ENCODE measurements at regions not wholly inside any gene's neighbourhood (a gene's known extent, or its start where the extent isn't known, plus 50 kb on each side); places are given as distances from the start of the nearest gene placed in this dataset.

DNA sequence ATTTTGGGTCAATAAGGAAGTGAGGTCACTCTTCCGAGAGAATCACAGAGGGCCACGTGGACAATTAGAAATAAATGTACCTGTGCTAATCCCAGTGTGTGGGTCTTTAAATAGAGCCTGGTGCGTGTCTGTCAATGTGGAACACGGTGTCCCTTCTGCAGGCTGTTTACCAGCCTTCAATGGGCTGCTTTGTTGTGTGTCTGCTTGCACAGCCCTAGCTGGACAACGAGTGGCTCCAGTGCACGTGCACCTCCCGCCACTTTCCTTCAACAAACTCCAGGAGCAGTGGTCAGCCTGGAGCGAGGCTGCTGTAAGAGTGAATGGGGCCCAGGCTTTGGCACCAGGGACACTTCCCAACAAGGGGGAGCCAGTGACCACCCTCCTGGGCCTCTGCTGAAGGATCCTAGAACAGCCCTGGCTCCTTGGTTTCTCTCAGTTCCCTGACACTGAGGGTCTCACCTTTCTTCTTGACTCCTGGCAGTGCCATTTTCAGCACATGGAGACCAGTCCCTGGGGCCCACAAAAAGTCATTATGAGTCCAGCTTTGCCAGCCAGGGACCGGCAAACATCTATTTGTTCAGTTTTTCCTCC is 76.1 kb downstream of the ISG20 start:
- DNase-seq (ENCODE audit: low spot score) (no peak), ATAC-seq (no peak; the same call in 2 of the 3 replicates)
- H3K4me1 Mint-ChIP-seq: peaks cover 9% of the 10 kb centered on the region
- H3K27ac Mint-ChIP-seq: no peak overlapping the region
- no peak overlapping the region for H3K4me3 Mint-ChIP-seq
- peaks cover 2% of the 10 kb centered on the region for H3K27me3 Mint-ChIP-seq (ENCODE audit: insufficient read depth, low read depth, poor library complexity)
- Histone ChIP-seq H4K20me1 (replicated peaks; ENCODE audit: insufficient read depth) (0 out of 2 replicates have a peak, but pooled peaks cover 3% of the 10 kb centered on the region), H3K27me3 (ENCODE audit: insufficient read depth) (no peaks in the 10 kb centered on the region), H3K79me2 (replicated peaks; ENCODE audit: insufficient read depth) (no peaks in the 10 kb centered on the region), H3K27ac (ENCODE audit: low read depth) (no peak overlapping the region), H3F3A (replicated peaks; ENCODE audit: low read depth) (no peaks in the 10 kb centered on the region), H3K4me3 (no peak overlapping the region), H2AFZ (peak overlapping the region; percentile 2; the same call in 1 of the 2 replicates), H3K36me3 (ENCODE audit: insufficient read depth) (no peaks in the 10 kb centered on the region), H3K9me2 (ENCODE audit: insufficient read depth) (no peaks in the 10 kb centered on the region; the same call in 1 of the 2 replicates), H3K4me2 (no peak overlapping the region), H3K4me1 (ENCODE audit: insufficient read depth) (no peaks in the 10 kb centered on the region)
- no peaks in the 10 kb centered on the region for H3K9me3 Mint-ChIP-seq
- TF ChIP-seq, protein P1, sequence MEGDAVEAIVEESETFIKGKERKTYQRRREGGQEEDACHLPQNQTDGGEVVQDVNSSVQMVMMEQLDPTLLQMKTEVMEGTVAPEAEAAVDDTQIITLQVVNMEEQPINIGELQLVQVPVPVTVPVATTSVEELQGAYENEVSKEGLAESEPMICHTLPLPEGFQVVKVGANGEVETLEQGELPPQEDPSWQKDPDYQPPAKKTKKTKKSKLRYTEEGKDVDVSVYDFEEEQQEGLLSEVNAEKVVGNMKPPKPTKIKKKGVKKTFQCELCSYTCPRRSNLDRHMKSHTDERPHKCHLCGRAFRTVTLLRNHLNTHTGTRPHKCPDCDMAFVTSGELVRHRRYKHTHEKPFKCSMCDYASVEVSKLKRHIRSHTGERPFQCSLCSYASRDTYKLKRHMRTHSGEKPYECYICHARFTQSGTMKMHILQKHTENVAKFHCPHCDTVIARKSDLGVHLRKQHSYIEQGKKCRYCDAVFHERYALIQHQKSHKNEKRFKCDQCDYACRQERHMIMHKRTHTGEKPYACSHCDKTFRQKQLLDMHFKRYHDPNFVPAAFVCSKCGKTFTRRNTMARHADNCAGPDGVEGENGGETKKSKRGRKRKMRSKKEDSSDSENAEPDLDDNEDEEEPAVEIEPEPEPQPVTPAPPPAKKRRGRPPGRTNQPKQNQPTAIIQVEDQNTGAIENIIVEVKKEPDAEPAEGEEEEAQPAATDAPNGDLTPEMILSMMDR (conservative IDR thresholded peaks at IDR 0.05; ENCODE audit: low read depth in 2 of 2): peak in 1 of 2 experiments; percentile 23; a peak in 2 of 4 replicates
- TF ChIP-seq, protein P2, sequence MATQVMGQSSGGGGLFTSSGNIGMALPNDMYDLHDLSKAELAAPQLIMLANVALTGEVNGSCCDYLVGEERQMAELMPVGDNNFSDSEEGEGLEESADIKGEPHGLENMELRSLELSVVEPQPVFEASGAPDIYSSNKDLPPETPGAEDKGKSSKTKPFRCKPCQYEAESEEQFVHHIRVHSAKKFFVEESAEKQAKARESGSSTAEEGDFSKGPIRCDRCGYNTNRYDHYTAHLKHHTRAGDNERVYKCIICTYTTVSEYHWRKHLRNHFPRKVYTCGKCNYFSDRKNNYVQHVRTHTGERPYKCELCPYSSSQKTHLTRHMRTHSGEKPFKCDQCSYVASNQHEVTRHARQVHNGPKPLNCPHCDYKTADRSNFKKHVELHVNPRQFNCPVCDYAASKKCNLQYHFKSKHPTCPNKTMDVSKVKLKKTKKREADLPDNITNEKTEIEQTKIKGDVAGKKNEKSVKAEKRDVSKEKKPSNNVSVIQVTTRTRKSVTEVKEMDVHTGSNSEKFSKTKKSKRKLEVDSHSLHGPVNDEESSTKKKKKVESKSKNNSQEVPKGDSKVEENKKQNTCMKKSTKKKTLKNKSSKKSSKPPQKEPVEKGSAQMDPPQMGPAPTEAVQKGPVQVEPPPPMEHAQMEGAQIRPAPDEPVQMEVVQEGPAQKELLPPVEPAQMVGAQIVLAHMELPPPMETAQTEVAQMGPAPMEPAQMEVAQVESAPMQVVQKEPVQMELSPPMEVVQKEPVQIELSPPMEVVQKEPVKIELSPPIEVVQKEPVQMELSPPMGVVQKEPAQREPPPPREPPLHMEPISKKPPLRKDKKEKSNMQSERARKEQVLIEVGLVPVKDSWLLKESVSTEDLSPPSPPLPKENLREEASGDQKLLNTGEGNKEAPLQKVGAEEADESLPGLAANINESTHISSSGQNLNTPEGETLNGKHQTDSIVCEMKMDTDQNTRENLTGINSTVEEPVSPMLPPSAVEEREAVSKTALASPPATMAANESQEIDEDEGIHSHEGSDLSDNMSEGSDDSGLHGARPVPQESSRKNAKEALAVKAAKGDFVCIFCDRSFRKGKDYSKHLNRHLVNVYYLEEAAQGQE (IDR thresholded peaks at IDR 0.05; ENCODE audit: unreplicated experiment): no peak
- H3K36me3 Mint-ChIP-seq (ENCODE audit: low read depth): no peaks in the 10 kb centered on the region

- Mint-ChIP-seq H3K9me3 (no peaks in the 10 kb centered on the region), H3K36me3 (ENCODE audit: low read depth) (no peaks in the 10 kb centered on the region), H3K4me3 (no peak overlapping the region), H3K4me1 (peaks cover 9% of the 10 kb centered on the region), H3K27ac (no peak overlapping the region), H3K27me3 (ENCODE audit: insufficient read depth, low read depth, poor library complexity) (peaks cover 3% of the 10 kb centered on the region)
- no peak for DNase-seq (ENCODE audit: low spot score)
- H3K79me2 ChIP-seq (replicated peaks; ENCODE audit: insufficient read depth): no peaks in the 10 kb centered on the region
- H3K27me3 ChIP-seq (ENCODE audit: insufficient read depth): no peaks in the 10 kb centered on the region
- H3F3A ChIP-seq (replicated peaks; ENCODE audit: low read depth): no peaks in the 10 kb centered on the region
- no peak overlapping the region for H3K4me3 ChIP-seq
- no peak overlapping the region for H3K4me2 ChIP-seq
- H3K9me2 ChIP-seq (ENCODE audit: insufficient read depth): no peaks in the 10 kb centered on the region
- 0 out of 2 replicates have a peak, but pooled peaks cover 3% of the 10 kb centered on the region for H4K20me1 ChIP-seq (replicated peaks; ENCODE audit: insufficient read depth)
- no peak for ATAC-seq
- H3K4me1 ChIP-seq (ENCODE audit: insufficient read depth): no peaks in the 10 kb centered on the region
- H2AFZ ChIP-seq: peak overlapping the region; percentile 97
- TF ChIP-seq ZNF331 (CRISPR knock-in tag; IDR thresholded peaks at IDR 0.05; ENCODE audit: low read depth) (no peak), JUNB (IDR thresholded peaks at IDR 0.05; ENCODE audit: unreplicated experiment) (no peak), EZH2phosphoT487 (IDR thresholded peaks at IDR 0.05; ENCODE audit: unreplicated experiment) (no peak), ZNF114 (CRISPR knock-in tag; IDR thresholded peaks at IDR 0.05) (no peak)
- TF ChIP-seq, protein P2 (IDR thresholded peaks at IDR 0.05; ENCODE audit: unreplicated experiment): no peak
- H3K27ac ChIP-seq (ENCODE audit: low read depth): no peak overlapping the region
- no peaks in the 10 kb centered on the region for H3K36me3 ChIP-seq (ENCODE audit: insufficient read depth)
These were observed 77.9 kb downstream of the ISG20 start for GRCh38 chr15:88716543-88717381.

Measured in GM23338 (cell line).